BJ (cell line): ENCODE measurements at regions not wholly inside any gene's neighbourhood (a gene's known extent, or its start where the extent isn't known, plus 50 kb on each side); places are given as distances from the start of the nearest gene placed in this dataset.

Experiments
- CTCF ChIA-PET: fragments of 350-600 bp; formaldehyde crosslinking; extraction: SDS; loops from one replicate; lab custom pipeline; 2021; ENCODE audit warnings: antibody characterized with exemption, inconsistent platforms; lab: Yijun Ruan, JAX
- POLR2A ChIA-PET: fragments of 300-600 bp; sonication (Branson Sonifier 250); formaldehyde crosslinking; extraction: SDS; loops from one replicate; lab custom pipeline; 2021; ENCODE audit warnings: antibody characterized with exemption; lab: Charles Lee
- DNase-seq: peaks from one replicate; pipeline ENCODE4 v3.0.0-alpha.2; 2011; ENCODE audit warnings: low read depth
- H3K27me3 ChIP-seq: 2 replicates; pipeline ENCODE4 v1.6.0; 2011; ENCODE audit warnings: low read length; ENCODE audit not compliant: control insufficient read depth, insufficient read depth
- H3K36me3 ChIP-seq: 2 replicates; pipeline ENCODE4 v1.5.1; 2011; ENCODE audit warnings: low read length; ENCODE audit not compliant: control insufficient read depth, insufficient read depth
- H3K4me3 ChIP-seq: 2 replicates; pipeline ENCODE4 v1.5.1; 2011; ENCODE audit warnings: low read depth, mild to moderate bottlenecking, control low read depth, low read length
- CTCF ChIP-seq: IDR thresholded peaks from 2 replicates; pipeline ENCODE4 v1.5.1; 2011; ENCODE audit warnings: low read depth, mild to moderate bottlenecking, control low read depth, inconsistent platforms, low read length, moderate library complexity; ENCODE audit not compliant: insufficient read depth

- no peaks in the 10 kb centered on the region for H3K27me3 ChIP-seq
- no peaks in the 10 kb centered on the region for H3K36me3 ChIP-seq
- CTCF ChIA-PET, result interaction anchor here (0.6 to 11.7 kb wide), 28 partner anchors 8 to 257 kb away, joined by 3 to 175 read pairs (median 4); partner anchors contain the start of gene TNFRSF21
- DNase-seq, result peak; percentile 23
- H3K4me3 ChIP-seq, result no peak overlapping the region
- TF ChIP-seq CTCF, result peak; percentile 81
- POLR2A ChIA-PET, result no interaction called here
These were observed 55.2 kb upstream of the ADGRF1 start for GRCh38 chr6:47097092-47097945.

- H3K36me3 ChIP-seq, result no peaks in the 10 kb centered on the region
- no peak for DNase-seq
- POLR2A ChIA-PET, result no interaction called here
These were observed 54.2 kb upstream of the ADGRF1 start for GRCh38 chr6:47096211-47096895.

GRCh38 chr6:47094241-47094925 lies 52.3 kb upstream of the ADGRF1 start:
- no peak for DNase-seq
- Histone ChIP-seq H3K27me3 (no peaks in the 10 kb centered on the region), H3K36me3 (no peaks in the 10 kb centered on the region), H3K4me3 (no peak overlapping the region)
- ChIA-PET CTCF (interaction anchor here (0.6 to 11.7 kb wide), 5 partner anchors 11 to 214 kb away, joined by 3 to 175 read pairs (median 3); partner anchors contain the start of gene TNFRSF21), POLR2A (no interaction called here)
- no peak for TF ChIP-seq CTCF

More at GRCh38 chr6:47096211-47096895, 54.2 kb upstream of the ADGRF1 start:
- CTCF ChIA-PET, result interaction anchor here (0.7 to 11.7 kb wide), 17 partner anchors 12 to 258 kb away, joined by 3 to 175 read pairs (median 4); partner anchors contain the start of gene TNFRSF21
- Histone ChIP-seq H3K27me3 (no peaks in the 10 kb centered on the region), H3K4me3 (no peak overlapping the region)
- peak; percentile 13; the same call in 1 of the 2 replicates for TF ChIP-seq CTCF

- ChIA-PET POLR2A (no interaction called here), CTCF (interaction anchor here (0.9 to 11.7 kb wide), 5 partner anchors 13 to 215 kb away, joined by 3 to 175 read pairs (median 3); partner anchors contain the start of gene TNFRSF21)
- H3K27me3 ChIP-seq, result no peaks in the 10 kb centered on the region
- TF ChIP-seq CTCF, result no peak
- H3K4me3 ChIP-seq, result no peak overlapping the region
- no peaks in the 10 kb centered on the region for H3K36me3 ChIP-seq
- DNase-seq, result no peak
These were observed 51.0 kb upstream of the ADGRF1 start for GRCh38 chr6:47093169-47093568.
